WTC11 (cell line): ENCODE measurements at regions not wholly inside any gene's neighbourhood (a gene's known extent, or its start where the extent isn't known, plus 50 kb on each side); places are given as distances from the start of the nearest gene placed in this dataset.

Experiments
- ATAC-seq: fragments of 200-7000 bp; cut with Tn5 transposase; 2 replicates; pipeline ENCODE4 v1.10.0; 2021; ENCODE audit warnings: mild to moderate bottlenecking, moderate library complexity
- CTCF ChIA-PET: fragments of 300-600 bp; sonication (Branson Sonifier 250); formaldehyde crosslinking; loops from one replicate; lab custom pipeline; 2021; ENCODE audit warnings: antibody characterized with exemption; lab: Charles Lee
- POLR2A ChIA-PET: fragments of 350-600 bp; sonication (Branson Sonifier 250); formaldehyde crosslinking; loops from one replicate; lab custom pipeline; 2021; ENCODE audit warnings: antibody characterized with exemption; lab: Charles Lee
- DNase-seq: peaks from one replicate; pipeline ENCODE4 v3.0.0; 2021; ENCODE audit warnings: low spot score
- H3K27ac Mint-ChIP-seq: 2 replicates; pipeline ENCODE4 v1.8.0; 2021; ENCODE audit warnings: mixed read lengths
- H3K27me3 Mint-ChIP-seq: 2 replicates; pipeline ENCODE4 v1.8.0; 2021; ENCODE audit warnings: low read depth, mild to moderate bottlenecking, moderate library complexity, mixed read lengths
- H3K36me3 Mint-ChIP-seq: 2 replicates; pipeline ENCODE4 v1.8.0; 2021; ENCODE audit warnings: mixed read lengths
- H3K4me1 Mint-ChIP-seq: 2 replicates; pipeline ENCODE4 v1.8.0; 2022; ENCODE audit warnings: mixed read lengths
- H3K4me3 Mint-ChIP-seq: 2 replicates; pipeline ENCODE4 v1.8.0; 2021; ENCODE audit warnings: mild to moderate bottlenecking, moderate library complexity, mixed read lengths
- H3K9me3 Mint-ChIP-seq: 2 replicates; pipeline ENCODE4 v1.8.0; 2021; ENCODE audit warnings: mixed read lengths
- ATF1 ChIP-seq: sonication (generic); formaldehyde crosslinking; IDR thresholded peaks from 2 replicates; pipeline ENCODE4 v1.8.1; 2023; ENCODE audit warnings: mild to moderate bottlenecking, moderate library complexity, missing genetic modification reagents
- ATF3 ChIP-seq: sonication (generic); formaldehyde crosslinking; conservative IDR thresholded peaks from 2 replicates; pipeline ENCODE4 v1.8.1; 2022; ENCODE audit warnings: mild to moderate bottlenecking, missing genetic modification reagents
- CBFB ChIP-seq: sonication (generic); formaldehyde crosslinking; IDR thresholded peaks from 2 replicates; pipeline ENCODE4 v1.8.1; 2022; ENCODE audit warnings: mild to moderate bottlenecking, low read depth, missing genetic modification reagents
- CDX4 ChIP-seq: fragments of 250-450 bp; sonication (Bioruptor Pico); IDR thresholded peaks from 2 replicates; pipeline ENCODE4 v1.9.0; 2021; ENCODE audit warnings: moderate library complexity, mild to moderate bottlenecking, inconsistent platforms, borderline replicate concordance
- CREB1 ChIP-seq: sonication (generic); formaldehyde crosslinking; IDR thresholded peaks from 2 replicates; pipeline ENCODE4 v1.8.0; 2023; ENCODE audit warnings: mild to moderate bottlenecking, missing genetic modification reagents
- FOXJ3 ChIP-seq: sonication (generic); formaldehyde crosslinking; IDR thresholded peaks from 2 replicates; pipeline ENCODE4 v1.9.0; 2021; ENCODE audit warnings: missing genetic modification reagents, mild to moderate bottlenecking, borderline replicate concordance
- FOXK1 ChIP-seq: sonication (generic); formaldehyde crosslinking; IDR thresholded peaks from 2 replicates; pipeline ENCODE4 v1.8.0; 2022; ENCODE audit warnings: mild to moderate bottlenecking, moderate library complexity, missing genetic modification reagents
- GABPB1 ChIP-seq: sonication (generic); formaldehyde crosslinking; IDR thresholded peaks from 2 replicates; pipeline ENCODE4 v1.8.1; 2023; ENCODE audit warnings: mild to moderate bottlenecking, missing genetic modification reagents
- GRHL2 ChIP-seq: fragments of 250-450 bp; sonication (Bioruptor Pico); IDR thresholded peaks from 2 replicates; pipeline ENCODE4 v1.8.0; 2022; ENCODE audit warnings: mild to moderate bottlenecking, moderate library complexity; ENCODE audit not compliant: insufficient replicate concordance, severe bottlenecking
- HMGXB4 ChIP-seq: sonication (generic); formaldehyde crosslinking; IDR thresholded peaks from 2 replicates; pipeline ENCODE4 v1.8.1; 2023; ENCODE audit warnings: mild to moderate bottlenecking, moderate library complexity, missing genetic modification reagents
- IRF1 ChIP-seq: sonication (generic); formaldehyde crosslinking; IDR thresholded peaks from 2 replicates; pipeline ENCODE4 v1.8.0; 2023; ENCODE audit warnings: missing genetic modification reagents
- JUN ChIP-seq: sonication (generic); formaldehyde crosslinking; IDR thresholded peaks from 2 replicates; pipeline ENCODE4 v1.8.0; 2023; ENCODE audit warnings: mild to moderate bottlenecking, missing genetic modification reagents
- NR1H2 ChIP-seq: sonication (generic); formaldehyde crosslinking; IDR thresholded peaks from 2 replicates; pipeline ENCODE4 v1.9.0; 2021; ENCODE audit warnings: mild to moderate bottlenecking, moderate library complexity, missing genetic modification reagents
- SMAD3 ChIP-seq: sonication (generic); formaldehyde crosslinking; IDR thresholded peaks from 2 replicates; pipeline ENCODE4 v1.8.0; 2022; ENCODE audit warnings: missing genetic modification reagents, mild to moderate bottlenecking, borderline replicate concordance
- ZMAT4 ChIP-seq: fragments of 250-450 bp; sonication (Bioruptor Pico); IDR thresholded peaks from 2 replicates; pipeline ENCODE4 v1.9.0; 2021; ENCODE audit warnings: mild to moderate bottlenecking
- ZNF396 ChIP-seq: fragments of 250-450 bp; sonication (Bioruptor Pico); IDR thresholded peaks from 2 replicates; pipeline ENCODE4 v1.8.0; 2021; ENCODE audit warnings: mild to moderate bottlenecking, moderate library complexity, borderline replicate concordance
- ZNF423 ChIP-seq: fragments of 250-450 bp; sonication (Bioruptor Pico); IDR thresholded peaks from 2 replicates; pipeline ENCODE4 v2.1.2; 2022; ENCODE audit warnings: mild to moderate bottlenecking, moderate library complexity
- ZNF512 ChIP-seq: sonication (generic); formaldehyde crosslinking; IDR thresholded peaks from 2 replicates; pipeline ENCODE4 v1.8.1; 2022; ENCODE audit warnings: missing genetic modification reagents, borderline replicate concordance

- Mint-ChIP-seq H3K4me1 (peaks cover 12% of the 10 kb centered on the region), H3K27ac (no peak overlapping the region), H3K4me3 (no peak overlapping the region), H3K9me3 (no peaks in the 10 kb centered on the region), H3K36me3 (no peaks in the 10 kb centered on the region), H3K27me3 (no peaks in the 10 kb centered on the region)
- CTCF ChIA-PET = no interaction called here
- TF ChIP-seq ZNF423 (CRISPR knock-in tag) (no peak), GABPB1 (CRISPR knock-in tag) (no peak), CDX4 (CRISPR knock-in tag) (no peak), SMAD3 (CRISPR knock-in tag) (no peak), GRHL2 (CRISPR knock-in tag) (no peak), HMGXB4 (CRISPR knock-in tag) (no peak), ZNF396 (CRISPR knock-in tag) (no peak), FOXK1 (CRISPR knock-in tag) (no peak), CREB1 (CRISPR knock-in tag) (no peak), JUN (no peak), ZMAT4 (CRISPR knock-in tag) (no peak), ATF1 (CRISPR knock-in tag) (no peak), NR1H2 (CRISPR knock-in tag) (no peak), CBFB (CRISPR knock-in tag) (no peak), ZNF512 (CRISPR knock-in tag) (no peak), ATF3 (CRISPR knock-in tag) (no peak), IRF1 (CRISPR knock-in tag) (no peak)
- DNase-seq = no peak
- POLR2A ChIA-PET = no interaction called here
- ATAC-seq = no peak
These were observed 85.7 kb upstream of the CCDC190 start for GRCh38 chr1:162946701-162947100.

GRCh38 chr1:162944974-162945674 is 84.1 kb upstream of the CCDC190 start:
- DNase-seq (no peak), ATAC-seq (no peak)
- H3K4me3 Mint-ChIP-seq = no peak overlapping the region
- no peaks in the 10 kb centered on the region for H3K9me3 Mint-ChIP-seq
- H3K4me1 Mint-ChIP-seq = peaks cover 5% of the 10 kb centered on the region
- no peaks in the 10 kb centered on the region for H3K36me3 Mint-ChIP-seq
- H3K27me3 Mint-ChIP-seq = no peaks in the 10 kb centered on the region
- TF ChIP-seq ZNF512 (CRISPR knock-in tag) = no peak
- TF ChIP-seq FOXJ3 = no peak
- TF ChIP-seq ZMAT4 (CRISPR knock-in tag) = no peak
- TF ChIP-seq ATF3 (CRISPR knock-in tag) = no peak
- TF ChIP-seq JUN = no peak
- CTCF ChIA-PET = interaction anchor here (1.5 kb wide), 1 partner anchor 67 kb away, joined by 3 read pairs; no protein-coding TSS in a partner anchor
- H3K27ac Mint-ChIP-seq = no peak overlapping the region
- POLR2A ChIA-PET = no interaction called here
